ENCODE measurements at regions not wholly inside any gene's neighbourhood (a gene's known extent, or its start where the extent isn't known, plus 50 kb on each side); places are given as distances from the start of the nearest gene placed in this dataset.

- TF ChIP-seq TAF1 (IDR thresholded peaks at IDR 0.05; ENCODE audit: borderline replicate concordance, insufficient read depth, low read length) (no peak), FOXP2 (optimal IDR thresholded peaks at IDR 0.05; ENCODE audit: borderline replicate concordance, extremely low read depth, extremely low read length, insufficient read depth) (no peak), POLR2AphosphoS5 (IDR thresholded peaks at IDR 0.05; ENCODE audit: low read depth, low read length) (no peak), REST (IDR thresholded peaks at IDR 0.05; ENCODE audit: insufficient read depth in 1 of 2, low read depth in 2 of 2, low read length in 2 of 2) (no peak), SIN3A (IDR thresholded peaks at IDR 0.05; ENCODE audit: borderline replicate concordance, insufficient read depth, low read length) (no peak)
These were observed 290.2 kb downstream of the IRS2 start for GRCh38 chr13:109496216-109496615.

- TF ChIP-seq POLR2AphosphoS5 (IDR thresholded peaks at IDR 0.05; ENCODE audit: low read depth, low read length) (no peak), TAF1 (IDR thresholded peaks at IDR 0.05; ENCODE audit: borderline replicate concordance, insufficient read depth, low read length) (no peak), FOXP2 (optimal IDR thresholded peaks at IDR 0.05; ENCODE audit: borderline replicate concordance, extremely low read depth, extremely low read length, insufficient read depth) (no peak), SIN3A (IDR thresholded peaks at IDR 0.05; ENCODE audit: borderline replicate concordance, insufficient read depth, low read length) (no peak), REST (IDR thresholded peaks at IDR 0.05; ENCODE audit: insufficient read depth in 1 of 2, low read depth in 2 of 2, low read length in 2 of 2) (no peak)
These were observed 291.4 kb downstream of the IRS2 start for GRCh38 chr13:109494925-109495369.

- TF ChIP-seq SIN3A (IDR thresholded peaks at IDR 0.05; ENCODE audit: borderline replicate concordance, insufficient read depth, low read length) = no peak
- TF ChIP-seq FOXP2 (optimal IDR thresholded peaks at IDR 0.05; ENCODE audit: borderline replicate concordance, extremely low read depth, extremely low read length, insufficient read depth) = no peak
- TF ChIP-seq TAF1 (IDR thresholded peaks at IDR 0.05; ENCODE audit: borderline replicate concordance, insufficient read depth, low read length) = no peak
- no peak for TF ChIP-seq REST (IDR thresholded peaks at IDR 0.05; ENCODE audit: insufficient read depth in 1 of 2, low read depth in 2 of 2, low read length in 2 of 2)
These were observed 301.1 kb downstream of the IRS2 start for GRCh38 chr13:109485136-109485794.

- TF ChIP-seq POLR2AphosphoS5 (IDR thresholded peaks at IDR 0.05; ENCODE audit: low read depth, low read length) (no peak), FOXP2 (optimal IDR thresholded peaks at IDR 0.05; ENCODE audit: borderline replicate concordance, extremely low read depth, extremely low read length, insufficient read depth) (no peak), SIN3A (IDR thresholded peaks at IDR 0.05; ENCODE audit: borderline replicate concordance, insufficient read depth, low read length) (no peak), REST (IDR thresholded peaks at IDR 0.05; ENCODE audit: insufficient read depth in 1 of 2, low read depth in 2 of 2, low read length in 2 of 2) (no peak), TAF1 (IDR thresholded peaks at IDR 0.05; ENCODE audit: borderline replicate concordance, insufficient read depth, low read length) (no peak)
These were observed 303.1 kb downstream of the IRS2 start for GRCh38 chr13:109483284-109483683.
